ENCODE measurements at regions not wholly inside any gene's neighbourhood (a gene's known extent, or its start where the extent isn't known, plus 50 kb on each side); places are given as distances from the start of the nearest gene placed in this dataset.

- no peak overlapping the region for H3K27ac ChIP-seq (ENCODE audit: low read depth in 1 of 2, low read length in 2 of 2)
- no peaks in the 10 kb centered on the region for H3K27me3 ChIP-seq (ENCODE audit: control insufficient read depth in 2 of 2, insufficient read depth in 2 of 2, low read length in 2 of 2)
- no peaks in the 10 kb centered on the region for H3K9me3 ChIP-seq (replicated peaks in 1 of 2; ENCODE audit: control insufficient read depth in 1 of 2, insufficient read depth in 1 of 2, low read length in 2 of 2)
- no peak for TF ChIP-seq CTCF (IDR thresholded peaks at IDR 0.05)
- H3K27ac Mint-ChIP-seq, result peak overlapping the region in 1 of 7 donors; percentile 66
- no peaks in the 10 kb centered on the region for H3K4me1 ChIP-seq (ENCODE audit: control insufficient read depth in 1 of 2, insufficient read depth in 2 of 2, low read length in 2 of 2)
- H3K4me3 ChIP-seq (replicated peaks in 1 of 3; ENCODE audit: low read depth in 2 of 3, low read length in 3 of 3), result no peak overlapping the region
- H3K36me3 ChIP-seq (replicated peaks in 1 of 2; ENCODE audit: control insufficient read depth in 1 of 2, insufficient read depth in 2 of 2, low read length in 2 of 2), result no peaks in the 10 kb centered on the region
- peaks cover 0 to 6% (median 4%) of the 10 kb centered on the region in 7 donors for H3K9me3 Mint-ChIP-seq
- no peak overlapping the region for H2AFZ ChIP-seq (ENCODE audit: insufficient read depth, low read depth, low read length, poor library complexity, severe bottlenecking)
- H3K4me2 ChIP-seq (replicated peaks; ENCODE audit: extremely low read depth, low read length, poor library complexity, severe bottlenecking), result no peak overlapping the region
- no CpG with 5 or more reads among the region's 1 CpG for WGBS (ENCODE audit: insufficient coverage)
- no peaks in the 10 kb centered on the region for H3K79me2 ChIP-seq (ENCODE audit: insufficient read depth, low read length)
- no peaks in the 10 kb centered on the region for H3K36me3 Mint-ChIP-seq
- no peak overlapping the region for H3K4me3 Mint-ChIP-seq
- H3K4me1 Mint-ChIP-seq, result no peaks in the 10 kb centered on the region
- H3K27me3 Mint-ChIP-seq (ENCODE audit: low read depth in 3 of 3), result peaks cover 0 to 3% (median 2%) of the 10 kb centered on the region in 3 donors
- no peak for DNase-seq
- H4K20me1 ChIP-seq (ENCODE audit: insufficient read depth, low read length), result no peaks in the 10 kb centered on the region
- no peak overlapping the region for H3K9ac ChIP-seq (ENCODE audit: insufficient read depth, low read length, poor library complexity, severe bottlenecking)
- intact Hi-C loops (cut with micrococcal nuclease), result no loop called here
Measured at GRCh38 chr21:28110074-28110473, 882.6 kb downstream of the LTN1 start.

- no peaks in the 10 kb centered on the region for H4K20me1 ChIP-seq (ENCODE audit: insufficient read depth, low read length)
- H3K4me1 ChIP-seq (ENCODE audit: control insufficient read depth in 1 of 2, insufficient read depth in 2 of 2, low read length in 2 of 2), result no peaks in the 10 kb centered on the region
- Mint-ChIP-seq H3K27me3 (ENCODE audit: low read depth in 3 of 3) (peaks cover 0 to 3% (median 1%) of the 10 kb centered on the region in 3 donors), H3K4me3 (no peak overlapping the region), H3K36me3 (no peaks in the 10 kb centered on the region), H3K27ac (no peak overlapping the region), H3K4me1 (no peaks in the 10 kb centered on the region), H3K9me3 (peaks cover 0 to 3% (median 0%) of the 10 kb centered on the region in 7 donors)
- no peaks in the 10 kb centered on the region for H3K27me3 ChIP-seq (ENCODE audit: control insufficient read depth in 2 of 2, insufficient read depth in 2 of 2, low read length in 2 of 2)
- intact Hi-C loops (cut with micrococcal nuclease), result no loop called here
- H2AFZ ChIP-seq (ENCODE audit: insufficient read depth, low read depth, low read length, poor library complexity, severe bottlenecking), result no peak overlapping the region
- H3K4me3 ChIP-seq (replicated peaks in 1 of 3; ENCODE audit: low read depth in 2 of 3, low read length in 3 of 3), result no peak overlapping the region
- WGBS (ENCODE audit: insufficient coverage), result no CpG with 5 or more reads among the region's 3 CpGs
- H3K27ac ChIP-seq (ENCODE audit: low read depth in 1 of 2, low read length in 2 of 2), result no peak overlapping the region
- no peaks in the 10 kb centered on the region for H3K36me3 ChIP-seq (replicated peaks in 1 of 2; ENCODE audit: control insufficient read depth in 1 of 2, insufficient read depth in 2 of 2, low read length in 2 of 2)
- no peaks in the 10 kb centered on the region for H3K79me2 ChIP-seq (ENCODE audit: insufficient read depth, low read length)
- no peak overlapping the region for H3K4me2 ChIP-seq (replicated peaks; ENCODE audit: extremely low read depth, low read length, poor library complexity, severe bottlenecking)
- no peaks in the 10 kb centered on the region for H3K9me3 ChIP-seq (replicated peaks in 1 of 2; ENCODE audit: control insufficient read depth in 1 of 2, insufficient read depth in 1 of 2, low read length in 2 of 2)
- no peak for DNase-seq
- H3K9ac ChIP-seq (ENCODE audit: insufficient read depth, low read length, poor library complexity, severe bottlenecking), result no peak overlapping the region
- TF ChIP-seq CTCF (IDR thresholded peaks at IDR 0.05), result no peak
Measured at GRCh38 chr21:28106370-28106890, 886.2 kb downstream of the LTN1 start.
